GM21367 (cell line): ENCODE measurements at regions not wholly inside any gene's neighbourhood (a gene's known extent, or its start where the extent isn't known, plus 50 kb on each side); places are given as distances from the start of the nearest gene placed in this dataset.
A peak's percentile ranks its signal among the peaks of the same experiment; 100 is the strongest.
"Not testable (repeated sequence)": the region's sequence is repeated elsewhere in the genome, so short reads cannot be mapped to it uniquely, and the experiment has no call there.

Source experiments
- ATAC-seq: cut with Tn5 transposase; IDR thresholded peaks from one replicate; pipeline ENCODE4 v1.9.1; 2021; ENCODE audit not compliant: unreplicated experiment

DNA sequence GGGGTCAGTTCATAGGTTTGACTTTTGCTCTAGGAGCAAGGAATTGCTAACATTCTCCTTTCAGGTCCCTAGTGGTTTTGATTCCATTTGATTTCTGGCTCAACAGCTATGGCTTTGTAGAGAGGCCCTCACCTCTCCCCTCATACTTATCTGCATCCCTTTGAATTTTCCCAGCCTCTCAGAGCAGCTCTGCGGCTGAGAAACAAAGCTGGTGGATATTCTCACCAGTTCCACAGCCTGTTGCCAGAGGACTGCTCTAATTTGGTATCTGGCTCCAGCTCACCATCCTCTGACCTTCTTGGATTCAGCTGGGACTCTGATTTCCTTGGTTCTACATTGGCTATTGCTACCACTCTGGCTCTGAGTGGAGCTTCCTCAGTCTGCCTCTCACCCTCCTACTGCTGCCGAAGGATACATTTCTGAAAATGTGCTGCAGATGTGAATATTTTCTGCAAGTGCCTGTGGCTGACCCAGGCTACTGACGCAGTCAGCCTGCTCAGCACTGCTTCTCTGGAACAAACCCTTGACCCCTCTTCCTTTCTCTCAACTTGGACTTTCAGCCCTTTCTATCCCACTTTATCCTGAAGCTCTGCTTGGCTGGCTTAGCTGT lies 110.9 kb upstream of the ENPEP start:
- no peak for ATAC-seq

DNA sequence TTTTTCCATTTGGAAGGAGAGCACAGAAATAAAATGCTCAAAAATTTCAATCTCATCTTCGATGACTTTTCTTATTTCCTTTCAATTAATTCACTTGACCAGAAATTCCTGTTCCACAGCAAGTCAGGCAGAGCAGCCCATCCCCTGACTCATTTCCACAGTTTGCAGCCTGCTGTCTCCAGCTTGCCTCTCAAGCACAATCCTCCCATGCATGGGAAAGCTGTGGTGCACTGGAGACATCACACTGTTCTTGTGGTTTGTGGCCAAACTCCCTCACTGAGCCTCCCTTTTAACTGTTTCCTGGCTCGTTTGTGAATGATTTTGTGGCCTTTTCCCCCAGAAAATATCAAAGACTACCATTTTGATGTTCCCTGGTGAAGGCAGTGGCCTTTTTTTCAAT lies 114.0 kb upstream of the ENPEP start:
- ATAC-seq, result no peak

DNA sequence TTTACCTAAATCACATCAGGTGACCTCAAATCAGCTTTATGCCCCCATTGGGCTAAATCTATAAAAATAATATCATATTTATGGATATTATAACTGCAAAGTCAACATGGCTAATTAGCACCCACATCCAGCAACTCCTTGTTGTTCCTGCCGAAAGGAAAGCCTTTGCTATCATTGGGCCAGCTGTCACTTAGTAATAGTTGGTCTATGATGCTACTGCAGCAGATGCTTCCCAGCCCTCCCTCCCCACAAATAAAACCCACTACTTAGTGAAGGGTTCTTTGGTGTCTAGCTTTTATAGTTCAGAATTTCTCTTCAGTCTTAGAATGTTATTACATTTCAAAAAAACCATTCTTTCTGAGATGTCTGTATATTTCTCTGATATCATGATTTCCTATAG lies 116.9 kb upstream of the ENPEP start:
- ATAC-seq, result no peak

DNA sequence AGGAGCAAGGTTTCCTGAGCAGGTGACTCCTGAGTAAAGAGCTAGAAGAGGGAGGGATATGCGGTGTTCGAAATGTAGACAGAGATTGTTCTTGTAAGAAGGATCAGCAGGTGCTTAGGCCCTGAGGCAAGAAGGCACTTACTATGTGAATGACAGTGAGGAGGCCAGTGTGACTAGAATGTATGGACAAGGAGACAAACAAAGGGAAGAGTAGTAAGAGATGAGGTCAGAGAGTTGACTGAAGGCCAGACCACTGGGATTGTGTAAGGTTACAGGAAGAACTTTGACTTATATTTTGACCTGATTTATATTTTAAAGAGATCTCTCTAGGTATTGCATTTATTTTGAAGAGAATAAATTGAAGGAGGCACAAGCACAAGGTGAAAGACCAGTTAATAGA lies 118.4 kb upstream of the ENPEP start:
- ATAC-seq, result no peak

DNA sequence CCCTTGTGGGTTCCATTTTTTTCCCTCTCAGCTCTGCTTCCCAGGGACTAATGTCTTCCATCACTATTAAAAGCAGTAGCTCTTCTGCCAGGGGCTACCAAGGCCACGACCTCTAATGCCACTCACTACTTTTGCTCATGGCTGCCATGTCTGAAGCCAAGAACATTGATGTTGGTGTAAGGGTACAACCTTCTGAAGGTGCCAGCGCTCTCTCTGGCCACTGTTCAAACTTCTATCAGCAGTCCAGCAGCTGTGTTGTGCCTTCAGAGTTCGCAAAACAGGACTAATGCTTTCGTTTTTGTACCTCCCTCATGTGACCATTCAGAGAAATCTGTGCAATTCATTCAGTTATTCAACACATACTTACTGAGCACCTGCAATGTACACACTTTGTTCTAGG lies 121.5 kb upstream of the ENPEP start:
- no peak for ATAC-seq

DNA sequence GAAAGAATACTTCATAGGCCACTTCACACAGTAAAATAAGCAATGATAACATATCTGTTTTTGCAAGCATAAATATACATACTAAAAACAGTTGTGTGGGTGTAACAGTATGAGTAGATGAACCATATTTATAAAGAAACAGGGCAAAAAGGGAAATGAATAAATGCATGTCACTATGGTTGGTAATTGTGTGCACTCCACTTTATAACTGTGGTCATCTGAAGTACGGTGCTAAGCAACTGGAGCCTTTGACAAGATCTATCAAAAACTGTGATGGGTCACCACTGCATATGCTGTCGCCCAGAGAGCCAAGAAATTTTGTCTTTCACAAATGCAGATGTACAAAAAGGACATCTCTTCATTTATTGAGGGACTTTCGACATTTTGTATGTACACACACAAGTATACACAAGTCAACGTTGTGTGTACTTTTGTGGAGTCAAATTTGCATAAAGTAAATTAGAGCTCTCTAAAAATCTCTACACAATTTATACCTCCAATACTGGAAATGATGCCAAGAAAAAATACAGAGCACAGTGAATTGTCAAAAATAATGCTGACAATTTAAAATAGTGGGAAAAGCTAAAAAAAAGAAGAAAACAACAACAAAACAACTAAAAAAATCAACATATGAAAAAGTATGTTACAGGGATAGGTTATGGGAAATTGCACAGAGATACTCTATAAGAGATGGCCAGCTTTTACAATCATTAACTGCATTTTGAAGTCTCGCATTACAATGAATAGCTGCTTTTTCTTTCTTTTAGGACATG lies 123.1 kb upstream of the ENPEP start:
- ATAC-seq, result no peak

DNA sequence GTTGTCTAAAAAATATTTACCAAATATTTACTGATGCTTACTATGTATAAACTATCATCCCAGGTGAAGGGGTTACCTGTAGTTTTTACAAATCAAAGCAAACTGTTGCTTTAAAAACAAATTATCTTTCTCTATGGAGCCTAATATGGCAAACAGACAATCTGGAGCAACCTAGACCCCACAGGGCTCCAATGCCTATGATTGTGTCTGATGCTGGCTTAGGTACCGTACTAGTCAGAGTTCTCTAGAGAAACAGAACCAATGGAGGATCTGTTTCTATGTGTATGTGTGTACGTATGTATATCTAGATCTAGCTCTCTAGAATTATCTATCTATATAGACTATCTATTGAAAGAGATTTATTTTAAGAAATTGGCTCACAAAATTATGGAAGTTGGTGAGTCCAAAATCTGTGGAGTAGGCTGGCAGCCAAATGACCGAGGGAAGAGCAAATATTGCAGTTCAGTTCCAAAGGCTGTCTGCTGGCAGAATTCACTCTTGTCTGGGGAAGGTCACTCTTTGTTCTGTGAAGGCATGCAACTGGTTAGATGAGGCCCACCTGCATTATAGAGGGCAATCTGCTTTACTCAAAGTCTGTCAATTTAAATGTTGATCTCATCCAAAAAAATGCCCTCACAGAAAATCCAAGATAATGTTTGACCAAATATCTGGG lies 127.1 kb upstream of the ENPEP start:
- ATAC-seq, result no peak

DNA sequence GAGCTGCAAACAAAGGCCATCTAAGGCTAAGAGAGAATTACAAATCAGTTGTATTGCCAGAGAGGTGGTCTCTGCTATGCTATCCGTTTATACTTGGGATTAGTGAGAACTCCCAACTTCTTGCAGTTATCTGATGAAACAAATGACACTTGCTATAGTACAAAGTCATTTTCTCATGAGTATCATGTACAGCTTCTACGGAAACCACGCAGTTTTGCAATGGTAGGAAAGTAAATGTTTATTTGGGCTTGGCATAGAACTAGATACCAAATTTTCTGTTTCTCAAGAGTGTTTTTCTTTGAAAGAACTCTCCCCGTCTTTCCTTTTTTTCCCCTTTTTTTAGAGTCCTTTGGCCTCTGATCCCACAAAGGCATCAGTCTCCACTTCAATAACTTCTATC lies 128.2 kb upstream of the ENPEP start:
- ATAC-seq, result no peak

DNA sequence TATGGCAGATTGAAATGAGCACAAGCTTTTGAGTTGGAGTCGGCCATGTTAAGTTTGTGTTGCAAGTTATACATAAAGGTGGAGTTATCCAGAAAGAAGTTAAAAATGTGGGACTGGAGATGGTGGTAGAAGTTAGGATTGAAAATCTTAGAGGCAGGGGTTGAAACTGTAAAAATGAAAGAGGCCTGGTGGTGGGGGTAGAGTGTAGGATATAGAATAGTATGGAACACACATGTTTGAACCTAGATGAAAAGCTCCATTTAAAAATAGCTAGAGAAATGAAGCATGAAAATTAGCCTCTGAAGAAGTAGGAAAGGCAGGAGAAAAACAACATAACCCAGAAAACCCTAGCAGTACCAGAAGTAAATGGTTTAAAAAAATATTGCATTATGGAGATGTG lies 131.8 kb upstream of the ENPEP start:
- no peak for ATAC-seq

DNA sequence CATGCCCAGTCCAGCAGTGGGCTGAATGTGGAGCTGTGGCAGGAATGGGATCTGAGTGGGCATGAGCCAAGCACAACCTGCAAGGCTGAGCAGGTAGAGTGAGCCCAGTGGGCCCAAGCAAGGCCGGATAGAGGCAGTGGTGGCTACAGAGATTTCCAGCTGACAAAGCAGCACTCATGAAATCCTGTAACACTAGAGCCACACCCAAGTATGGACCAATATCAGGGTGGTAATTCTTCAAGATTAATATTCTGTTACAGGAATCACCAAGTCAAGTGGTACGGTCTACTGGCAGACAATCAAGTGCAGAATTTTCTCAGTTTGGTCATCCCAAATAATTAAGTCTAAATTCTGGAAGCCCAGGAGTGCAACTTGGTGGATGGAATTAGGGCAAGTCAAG lies 132.4 kb upstream of the ENPEP start:
- no peak for ATAC-seq

DNA sequence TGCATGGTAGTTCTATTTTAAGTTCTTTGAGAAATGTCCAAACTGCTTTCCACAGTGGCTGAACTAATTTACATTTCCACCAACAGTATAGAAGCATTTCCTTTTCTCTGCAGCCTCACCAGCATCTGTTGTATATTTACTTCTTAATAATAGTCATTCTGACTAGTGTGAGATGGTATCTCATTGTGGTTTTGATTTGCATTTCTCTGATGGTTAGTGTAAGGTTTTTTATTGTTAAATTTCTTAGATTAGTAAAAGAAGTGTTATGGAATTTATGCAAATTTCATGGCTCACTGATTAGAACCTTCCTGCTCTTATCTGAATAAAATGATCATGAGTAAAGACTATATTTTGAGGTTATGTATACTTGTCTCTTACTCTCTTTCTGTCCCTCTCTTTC lies 134.8 kb upstream of the ENPEP start:
- not testable (repeated sequence) for ATAC-seq

DNA sequence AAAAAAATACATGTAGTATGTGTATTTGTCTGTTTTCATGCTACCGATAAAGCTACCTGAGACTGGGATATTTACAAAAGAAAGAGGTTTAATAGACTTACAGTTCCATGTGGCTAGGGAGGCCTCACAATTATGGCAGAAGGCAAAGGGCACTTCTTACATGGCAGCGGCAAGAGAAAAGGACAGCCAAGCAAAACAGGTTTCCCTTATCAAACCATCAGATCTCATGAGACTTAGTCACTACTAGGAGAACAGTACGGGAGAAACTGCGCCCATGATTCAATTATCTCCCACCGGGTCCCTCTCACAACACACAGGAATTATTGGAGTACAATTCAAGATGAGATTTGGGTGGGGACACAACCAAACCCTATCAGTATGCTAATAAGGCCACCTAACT lies 137.0 kb upstream of the ELOVL6 start:
- no peak for ATAC-seq

DNA sequence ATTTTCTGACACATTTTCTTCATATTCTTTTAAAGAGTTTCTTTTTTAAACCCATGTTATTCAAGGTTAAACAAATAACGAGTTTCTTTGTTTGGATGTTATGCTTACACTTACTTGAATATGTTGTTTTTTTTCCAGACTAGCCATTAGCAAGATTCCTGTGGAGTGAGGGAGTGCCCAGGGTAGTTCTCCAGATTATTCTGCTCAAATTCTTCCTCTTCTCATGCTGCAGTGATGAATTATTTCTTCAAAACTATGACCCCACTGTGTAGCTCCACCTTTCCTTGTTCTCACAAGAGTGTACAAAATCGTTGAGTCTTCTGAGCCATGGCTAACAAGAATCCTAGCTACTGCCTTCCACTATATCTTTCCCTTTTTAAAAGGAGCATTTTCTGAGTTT lies 134.1 kb upstream of the ELOVL6 start:
- ATAC-seq, result no peak

DNA sequence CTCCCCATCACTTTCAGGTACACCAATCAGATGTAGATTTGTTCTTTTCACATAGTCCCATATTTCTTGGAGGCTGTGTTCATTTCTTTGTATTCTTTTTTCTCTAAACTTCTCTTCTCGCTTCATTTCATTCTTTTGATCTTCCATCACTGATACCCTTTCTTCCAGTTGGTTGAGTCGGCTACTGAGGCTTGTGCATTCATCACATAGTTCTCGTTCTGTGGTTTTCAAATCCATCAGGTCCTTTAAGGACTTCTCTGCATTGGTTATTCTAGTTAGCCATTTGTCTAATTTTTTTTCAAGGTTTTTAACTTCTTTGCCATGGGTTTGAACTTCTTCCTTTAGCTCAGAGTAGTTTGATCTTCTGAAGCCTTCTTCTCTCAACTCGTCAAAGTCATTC lies 128.0 kb upstream of the ELOVL6 start:
- ATAC-seq, result not testable (repeated sequence)

DNA sequence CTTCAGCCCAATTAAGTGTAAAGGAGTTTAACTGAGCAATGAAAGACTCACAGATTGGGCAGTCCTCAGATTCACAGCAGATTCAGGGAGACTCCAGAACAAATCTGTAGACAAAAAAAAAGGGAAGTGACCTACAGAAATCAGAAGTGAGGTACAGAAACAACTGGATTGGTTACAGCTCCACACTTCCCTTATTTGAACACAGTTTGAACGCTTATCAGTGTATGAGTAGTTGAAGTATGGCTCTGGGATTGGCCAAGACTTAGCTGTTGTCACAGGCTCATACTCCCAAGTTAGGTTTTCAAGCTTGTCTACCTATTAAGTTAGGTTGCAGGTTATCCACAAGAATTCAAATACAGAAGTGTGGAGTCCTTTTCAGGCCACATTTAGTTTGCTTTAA lies 112.4 kb upstream of the ELOVL6 start:
- ATAC-seq, result peak; percentile 60

DNA sequence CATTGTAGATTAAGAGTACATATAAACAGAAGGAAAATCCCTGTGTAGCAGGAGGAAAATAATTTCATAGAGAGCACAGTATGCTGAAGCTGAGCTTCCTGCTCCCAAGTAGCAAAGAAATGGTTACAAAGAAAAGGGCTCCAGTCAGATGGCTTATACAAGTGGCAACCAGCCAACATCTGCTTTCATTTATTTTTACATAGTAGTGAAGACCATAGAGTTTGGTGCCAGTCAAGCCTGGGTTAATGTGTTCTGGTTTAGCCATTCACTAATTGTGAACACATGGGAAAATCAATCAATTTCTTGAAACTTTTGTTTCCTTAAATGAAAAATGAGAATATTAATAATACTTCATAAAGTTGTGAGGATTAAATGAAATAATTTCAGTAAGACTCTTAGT lies 111.3 kb upstream of the ELOVL6 start:
- no peak for ATAC-seq

DNA sequence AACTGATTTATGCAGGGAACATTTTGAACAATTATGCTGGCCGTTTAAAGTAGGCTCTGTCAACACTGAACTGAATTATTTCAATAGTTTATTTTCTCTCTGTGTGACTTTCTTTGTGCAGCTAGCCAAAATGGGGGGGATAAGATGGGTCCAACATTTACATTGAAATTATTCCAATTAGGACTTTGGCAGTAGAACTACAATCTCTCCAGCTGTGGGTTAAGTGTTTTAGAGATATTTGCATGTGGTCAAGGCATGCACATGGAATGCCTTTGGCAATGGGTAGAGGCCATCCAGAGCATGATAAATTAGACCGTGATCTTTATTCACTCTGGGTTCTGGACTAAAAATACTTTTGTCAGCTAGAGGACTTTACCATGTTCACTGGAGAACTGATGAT lies 107.9 kb upstream of the ELOVL6 start:
- ATAC-seq, result no peak

DNA sequence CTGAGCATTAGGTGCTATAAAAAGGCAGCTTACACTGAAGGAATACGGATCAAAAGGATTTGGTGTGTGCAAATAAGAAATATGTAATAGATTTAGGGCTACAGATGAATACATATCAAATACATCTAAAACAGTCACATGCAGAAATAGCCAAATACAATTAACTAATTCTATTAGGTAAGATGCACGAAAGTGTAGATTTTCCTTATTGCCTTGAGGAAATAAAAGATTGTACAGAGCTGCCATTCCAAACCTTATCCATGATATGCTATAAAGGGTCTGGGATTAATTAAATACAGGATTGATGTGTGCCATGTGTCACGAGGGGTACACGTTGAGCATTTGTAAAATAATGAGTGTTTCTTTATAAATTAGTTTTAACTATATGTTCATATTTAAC lies 107.0 kb upstream of the ELOVL6 start:
- no peak for ATAC-seq

DNA sequence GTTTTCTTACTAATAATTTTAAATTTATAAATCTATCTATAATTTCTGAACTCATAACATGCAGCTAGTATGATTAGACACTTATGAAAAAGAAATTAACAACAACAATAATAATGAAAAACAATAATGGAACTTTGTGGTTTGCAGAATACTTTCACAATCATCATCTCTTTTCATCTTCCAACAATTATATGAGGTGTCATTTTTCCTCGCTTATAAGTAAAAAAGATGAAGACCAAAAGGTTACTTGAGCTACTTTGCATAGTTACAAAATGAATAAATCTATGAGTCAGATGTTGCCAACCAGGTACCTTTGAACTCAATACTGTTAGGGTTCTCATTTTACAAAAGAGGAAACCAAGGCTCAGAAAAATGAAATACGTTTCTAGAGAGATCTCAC lies 98.5 kb upstream of the ELOVL6 start:
- ATAC-seq, result peak; percentile 80

DNA sequence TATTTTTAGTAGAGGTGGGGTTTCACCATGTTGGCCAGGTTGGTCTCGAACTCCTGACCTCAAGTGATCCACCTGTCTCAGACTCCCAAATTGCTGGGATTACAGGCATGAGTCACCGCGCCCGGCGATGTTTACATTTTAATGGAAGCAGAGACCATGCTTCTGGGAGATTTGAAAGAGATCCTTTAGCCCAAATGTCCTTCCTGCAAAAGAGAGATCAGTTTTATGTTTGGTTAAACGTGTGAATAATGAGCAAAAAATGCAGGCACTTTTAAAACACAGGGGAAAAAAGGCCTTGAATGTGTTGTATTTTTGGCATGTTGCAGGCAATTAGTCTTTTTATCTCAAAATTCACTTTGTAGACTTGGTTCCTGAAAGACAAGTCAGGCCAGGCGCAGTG lies 95.8 kb upstream of the ELOVL6 start:
- ATAC-seq, result no peak

DNA sequence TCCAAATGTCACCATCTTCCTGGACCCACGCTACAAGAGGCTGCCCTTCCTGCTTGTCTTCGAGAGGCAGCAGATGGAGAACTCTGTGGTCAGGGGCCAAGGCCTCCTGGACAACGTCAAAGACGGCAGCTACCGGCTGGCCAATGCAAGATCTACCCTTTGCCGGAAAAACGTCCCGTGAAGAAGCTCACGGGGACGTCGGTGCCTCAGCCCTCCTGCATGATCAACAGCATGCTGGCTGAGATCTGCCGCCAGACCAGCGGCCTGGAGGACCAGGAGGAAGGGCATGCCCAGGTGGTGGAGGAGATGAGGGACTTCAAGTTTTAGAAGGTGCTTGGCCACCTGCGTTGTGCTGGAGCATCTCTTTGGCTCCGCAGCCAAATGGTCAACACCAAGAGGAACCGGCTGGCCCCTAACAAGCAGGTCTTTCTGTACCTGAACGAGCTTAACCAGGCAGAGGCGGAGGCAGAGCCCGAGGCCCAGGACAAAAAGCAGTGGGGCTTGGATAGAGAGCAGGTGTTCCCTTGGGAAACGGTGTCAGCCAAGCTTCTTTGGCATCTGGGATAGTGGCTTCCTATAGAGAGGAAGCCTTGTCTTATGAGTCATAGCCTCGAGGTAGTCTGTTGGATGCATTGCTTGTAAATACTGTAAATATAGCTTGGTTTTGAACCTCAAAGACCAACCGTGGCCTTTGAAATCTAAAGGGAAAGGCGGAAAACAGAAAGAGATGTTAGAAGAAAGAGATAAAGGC lies 94.8 kb upstream of the ELOVL6 start:
- ATAC-seq, result no peak

DNA sequence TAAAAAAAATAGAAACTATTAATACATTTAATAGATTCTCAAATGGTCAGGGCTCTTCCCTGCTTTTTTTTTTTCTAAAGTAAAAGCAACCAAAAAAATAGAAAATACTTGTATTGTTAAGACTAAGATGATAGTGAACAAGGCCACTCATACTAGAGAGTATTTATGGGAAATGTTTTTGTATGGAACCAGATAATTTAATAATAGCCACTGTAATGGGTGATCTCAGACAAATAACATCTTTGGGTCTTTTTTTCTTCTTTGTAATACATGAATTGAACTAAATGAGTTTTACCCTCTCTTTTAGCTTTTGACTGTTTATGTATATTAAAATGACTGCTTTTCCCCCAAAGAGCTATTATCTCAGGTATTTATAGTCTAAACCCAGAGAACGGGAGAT lies 92.1 kb upstream of the ELOVL6 start:
- no peak for ATAC-seq
